HepG2 (cell line): ENCODE measurements at regions not wholly inside any gene's neighbourhood (a gene's known extent, or its start where the extent isn't known, plus 50 kb on each side); places are given as distances from the start of the nearest gene placed in this dataset.

Source experiments
- SOX13 ChIP-seq, 3 experiments: fragments of 450-650 bp in 1 of 3; sonication (generic) in 1 of 3; formaldehyde crosslinking in 1 of 3; IDR thresholded peaks in 2 of 3; conservative IDR thresholded peaks in 1 of 3; 2 replicates each; pipeline versions ENCODE4 v1.5.0 to v1.6.1; 2016 to 2020; ENCODE audit warnings: antibody characterized with exemption in 1 of 3, mild to moderate bottlenecking in 1 of 3, missing compliant biosample characterization in 1 of 3, missing genetic modification reagents in 1 of 3, moderate library complexity in 1 of 3
- ZNF605 ChIP-seq: sonication (generic); formaldehyde crosslinking; IDR thresholded peaks from 2 replicates; pipeline ENCODE4 v1.8.0; 2022; ENCODE audit warnings: mild to moderate bottlenecking, missing genetic modification reagents
- ZNF678 ChIP-seq: sonication (generic); formaldehyde crosslinking; IDR thresholded peaks from 2 replicates; pipeline ENCODE4 v1.4.0; 2020; ENCODE audit warnings: mild to moderate bottlenecking, missing genetic modification reagents
- ZZZ3 ChIP-seq: sonication (generic); formaldehyde crosslinking; IDR thresholded peaks from 2 replicates; pipeline ENCODE4 v1.4.0; 2020; ENCODE audit warnings: missing genetic modification reagents, mild to moderate bottlenecking, borderline replicate concordance
- TF ChIP-seq, protein P1 (sequence below): sonication (generic); formaldehyde crosslinking; IDR thresholded peaks from 2 replicates; pipeline ENCODE4 v1.8.1; 2023; ENCODE audit warnings: mild to moderate bottlenecking, inconsistent platforms, moderate library complexity, missing genetic modification reagents, borderline replicate concordance
- TF ChIP-seq, protein P2 (sequence below), 2 experiments: fragments of 450-650 bp in 1 of 2; sonication (generic) in 1 of 2; formaldehyde crosslinking in 1 of 2; IDR thresholded peaks; 2 replicates each; pipeline versions ENCODE4 v1.6.1 to v1.8.0; 2016 to 2022; ENCODE audit warnings: antibody characterized with exemption in 1 of 2, mild to moderate bottlenecking in 1 of 2, missing genetic modification reagents in 1 of 2

DNA sequence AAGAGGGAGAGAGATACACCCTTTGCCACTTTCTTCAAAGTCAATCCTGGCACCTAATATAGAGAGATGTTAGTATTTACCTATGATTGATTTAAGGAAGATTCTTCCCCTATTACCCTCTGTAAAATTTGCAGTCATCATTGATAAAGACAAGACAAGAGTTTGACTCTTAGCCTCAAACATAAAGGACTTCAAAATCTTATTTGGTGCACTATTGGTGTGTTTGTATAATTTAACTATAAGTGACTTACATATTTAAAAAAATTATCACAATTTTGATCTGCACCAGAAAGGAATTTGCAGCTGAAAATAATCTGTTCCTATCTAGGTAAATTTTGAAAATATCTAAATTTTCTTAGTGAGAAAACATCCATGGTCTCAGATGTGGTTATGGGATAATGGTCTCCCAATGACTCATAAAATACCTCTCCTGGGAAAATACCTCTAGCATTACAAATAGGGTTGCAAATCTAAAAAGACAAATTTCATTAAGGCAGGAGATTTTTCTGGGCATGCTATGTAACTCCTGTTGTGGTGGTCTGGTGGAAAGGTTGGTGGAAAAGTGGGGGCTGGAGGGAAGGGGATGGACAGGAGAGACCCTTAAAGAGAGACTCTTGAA, 173.6 kb upstream of the MED14 start (continued):
- TF ChIP-seq, protein P1, sequence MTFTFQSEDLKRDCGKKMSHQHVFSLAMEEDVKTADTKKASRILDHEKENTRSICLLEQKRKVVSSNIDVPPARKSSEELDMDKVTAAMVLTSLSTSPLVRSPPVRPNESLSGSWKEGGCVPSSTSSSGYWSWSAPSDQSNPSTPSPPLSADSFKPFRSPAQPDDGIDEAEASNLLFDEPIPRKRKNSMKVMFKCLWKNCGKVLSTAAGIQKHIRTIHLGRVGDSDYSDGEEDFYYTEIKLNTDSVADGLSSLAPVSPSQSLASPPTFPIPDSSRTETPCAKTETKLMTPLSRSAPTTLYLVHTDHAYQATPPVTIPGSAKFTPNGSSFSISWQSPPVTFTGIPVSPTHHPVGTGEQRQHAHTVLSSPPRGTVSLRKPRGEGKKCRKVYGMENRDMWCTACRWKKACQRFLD (CRISPR knock-in tag) = no peak
- TF ChIP-seq, protein P2, sequence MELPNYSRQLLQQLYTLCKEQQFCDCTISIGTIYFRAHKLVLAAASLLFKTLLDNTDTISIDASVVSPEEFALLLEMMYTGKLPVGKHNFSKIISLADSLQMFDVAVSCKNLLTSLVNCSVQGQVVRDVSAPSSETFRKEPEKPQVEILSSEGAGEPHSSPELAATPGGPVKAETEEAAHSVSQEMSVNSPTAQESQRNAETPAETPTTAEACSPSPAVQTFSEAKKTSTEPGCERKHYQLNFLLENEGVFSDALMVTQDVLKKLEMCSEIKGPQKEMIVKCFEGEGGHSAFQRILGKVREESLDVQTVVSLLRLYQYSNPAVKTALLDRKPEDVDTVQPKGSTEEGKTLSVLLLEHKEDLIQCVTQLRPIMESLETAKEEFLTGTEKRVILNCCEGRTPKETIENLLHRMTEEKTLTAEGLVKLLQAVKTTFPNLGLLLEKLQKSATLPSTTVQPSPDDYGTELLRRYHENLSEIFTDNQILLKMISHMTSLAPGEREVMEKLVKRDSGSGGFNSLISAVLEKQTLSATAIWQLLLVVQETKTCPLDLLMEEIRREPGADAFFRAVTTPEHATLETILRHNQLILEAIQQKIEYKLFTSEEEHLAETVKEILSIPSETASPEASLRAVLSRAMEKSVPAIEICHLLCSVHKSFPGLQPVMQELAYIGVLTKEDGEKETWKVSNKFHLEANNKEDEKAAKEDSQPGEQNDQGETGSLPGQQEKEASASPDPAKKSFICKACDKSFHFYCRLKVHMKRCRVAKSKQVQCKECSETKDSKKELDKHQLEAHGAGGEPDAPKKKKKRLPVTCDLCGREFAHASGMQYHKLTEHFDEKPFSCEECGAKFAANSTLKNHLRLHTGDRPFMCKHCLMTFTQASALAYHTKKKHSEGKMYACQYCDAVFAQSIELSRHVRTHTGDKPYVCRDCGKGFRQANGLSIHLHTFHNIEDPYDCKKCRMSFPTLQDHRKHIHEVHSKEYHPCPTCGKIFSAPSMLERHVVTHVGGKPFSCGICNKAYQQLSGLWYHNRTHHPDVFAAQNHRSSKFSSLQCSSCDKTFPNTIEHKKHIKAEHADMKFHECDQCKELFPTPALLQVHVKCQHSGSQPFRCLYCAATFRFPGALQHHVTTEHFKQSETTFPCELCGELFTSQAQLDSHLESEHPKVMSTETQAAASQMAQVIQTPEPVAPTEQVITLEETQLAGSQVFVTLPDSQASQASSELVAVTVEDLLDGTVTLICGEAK (IDR thresholded peaks at IDR 0.05) = no peak
- TF ChIP-seq, protein P2 (CRISPR knock-in tag; IDR thresholded peaks at IDR 0.05) = no peak
- no peak for TF ChIP-seq ZNF678 (CRISPR knock-in tag)
- TF ChIP-seq SOX13 (IDR thresholded peaks at IDR 0.05) = no peak
- no peak for TF ChIP-seq SOX13 (CRISPR knock-in tag; conservative IDR thresholded peaks at IDR 0.05 in 1 of 2, IDR thresholded peaks at IDR 0.05 in 1 of 2)
- TF ChIP-seq ZZZ3 (CRISPR knock-in tag) = no peak
- no peak for TF ChIP-seq ZNF605
